ENCODE measurements at regions not wholly inside any gene's neighbourhood (a gene's known extent, or its start where the extent isn't known, plus 50 kb on each side); places are given as distances from the start of the nearest gene placed in this dataset.

DNA sequence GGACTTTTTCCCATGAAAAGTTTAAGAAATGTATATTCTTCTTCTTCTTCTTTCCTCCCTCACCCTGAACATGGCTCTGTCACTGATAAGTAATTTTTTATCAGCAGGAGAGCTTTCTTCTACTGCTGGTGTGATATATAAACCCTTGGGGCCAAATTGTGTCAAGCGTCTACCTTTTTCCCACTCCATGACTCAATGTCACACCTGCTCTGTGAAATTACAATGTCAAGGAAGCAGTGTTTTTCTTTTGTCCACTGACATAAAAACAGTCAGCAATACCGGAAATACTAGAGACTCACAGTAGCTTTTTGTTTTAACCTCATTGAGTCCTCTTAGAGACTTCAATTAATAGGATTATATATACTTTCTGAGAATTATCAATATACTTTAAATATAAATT, 416.2 kb upstream of the ADGRL4 start:
- TF ChIP-seq, protein P1, sequence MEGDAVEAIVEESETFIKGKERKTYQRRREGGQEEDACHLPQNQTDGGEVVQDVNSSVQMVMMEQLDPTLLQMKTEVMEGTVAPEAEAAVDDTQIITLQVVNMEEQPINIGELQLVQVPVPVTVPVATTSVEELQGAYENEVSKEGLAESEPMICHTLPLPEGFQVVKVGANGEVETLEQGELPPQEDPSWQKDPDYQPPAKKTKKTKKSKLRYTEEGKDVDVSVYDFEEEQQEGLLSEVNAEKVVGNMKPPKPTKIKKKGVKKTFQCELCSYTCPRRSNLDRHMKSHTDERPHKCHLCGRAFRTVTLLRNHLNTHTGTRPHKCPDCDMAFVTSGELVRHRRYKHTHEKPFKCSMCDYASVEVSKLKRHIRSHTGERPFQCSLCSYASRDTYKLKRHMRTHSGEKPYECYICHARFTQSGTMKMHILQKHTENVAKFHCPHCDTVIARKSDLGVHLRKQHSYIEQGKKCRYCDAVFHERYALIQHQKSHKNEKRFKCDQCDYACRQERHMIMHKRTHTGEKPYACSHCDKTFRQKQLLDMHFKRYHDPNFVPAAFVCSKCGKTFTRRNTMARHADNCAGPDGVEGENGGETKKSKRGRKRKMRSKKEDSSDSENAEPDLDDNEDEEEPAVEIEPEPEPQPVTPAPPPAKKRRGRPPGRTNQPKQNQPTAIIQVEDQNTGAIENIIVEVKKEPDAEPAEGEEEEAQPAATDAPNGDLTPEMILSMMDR (conservative IDR thresholded peaks at IDR 0.05; ENCODE audit: low read length): no peak
- no peak for TF ChIP-seq EZH2phosphoT487 (IDR thresholded peaks at IDR 0.05; ENCODE audit: borderline replicate concordance, low read depth, low read length)
